GM21529 (cell line): ENCODE measurements at regions not wholly inside any gene's neighbourhood (a gene's known extent, or its start where the extent isn't known, plus 50 kb on each side); places are given as distances from the start of the nearest gene placed in this dataset.
"Not testable (repeated sequence)": the region's sequence is repeated elsewhere in the genome, so short reads cannot be mapped to it uniquely, and the experiment has no call there.

Source experiments
- ATAC-seq: cut with Tn5 transposase; IDR thresholded peaks from one replicate; pipeline ENCODE4 v1.9.1; 2021; ENCODE audit not compliant: unreplicated experiment

DNA sequence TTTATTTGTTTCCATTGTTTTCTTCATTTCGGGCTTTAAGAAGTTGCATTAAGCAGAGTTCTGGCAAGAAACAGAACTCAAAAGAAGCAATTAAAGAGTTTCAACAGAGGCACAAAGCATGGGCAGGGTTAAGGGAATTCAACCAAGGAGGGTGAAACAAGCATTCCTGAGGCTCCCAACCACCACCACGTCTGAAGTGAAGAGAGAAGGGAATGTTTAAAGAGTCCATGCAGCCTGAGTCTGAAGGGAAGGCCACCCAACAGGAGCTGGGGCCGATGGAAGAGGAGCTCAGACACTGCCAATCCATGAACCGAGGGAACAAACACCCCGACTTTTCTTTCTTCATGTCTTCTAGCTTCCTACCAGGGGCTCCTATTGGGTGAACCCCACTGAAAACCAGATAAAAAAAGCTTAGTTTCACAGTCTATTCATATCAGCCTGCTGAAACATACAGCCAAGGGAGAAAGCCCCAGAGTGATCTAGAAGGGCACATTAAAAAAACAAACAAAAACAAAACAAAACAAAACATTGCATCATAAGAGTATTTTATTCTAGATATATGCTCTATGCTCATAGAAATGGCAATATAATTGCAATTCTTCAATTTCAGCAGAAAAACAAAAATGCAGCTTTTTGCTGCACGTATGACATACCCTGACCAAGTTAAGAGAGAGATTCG is 592.1 kb downstream of the TTLL7 start:
- ATAC-seq = peak; percentile 45

DNA sequence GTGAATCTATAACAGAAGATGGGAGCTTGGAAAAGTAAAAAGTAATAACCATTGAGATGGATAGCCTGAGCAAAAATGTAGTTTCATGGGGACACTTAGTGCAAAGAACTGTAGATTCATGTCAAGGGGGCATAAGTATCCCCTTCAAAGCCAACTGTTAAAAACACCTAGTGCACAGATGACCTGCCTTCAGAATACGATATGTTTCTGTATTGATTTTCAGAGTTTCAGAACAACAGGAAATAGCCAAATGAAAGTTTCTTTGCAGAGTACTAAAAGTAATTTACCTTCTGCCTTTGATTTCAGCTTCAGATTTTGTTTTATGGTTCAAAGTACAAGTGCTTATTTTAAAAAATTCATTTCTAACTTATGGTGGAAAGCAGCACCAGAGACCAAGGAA is 593.1 kb downstream of the TTLL7 start:
- ATAC-seq = peak; percentile 60

- not testable (repeated sequence) for ATAC-seq
Observed at GRCh38 chr1:83403500-83403899, 595.4 kb downstream of the TTLL7 start.

GRCh38 chr1:83401146-83401545 is 597.8 kb downstream of the TTLL7 start:
- not testable (repeated sequence) for ATAC-seq

DNA sequence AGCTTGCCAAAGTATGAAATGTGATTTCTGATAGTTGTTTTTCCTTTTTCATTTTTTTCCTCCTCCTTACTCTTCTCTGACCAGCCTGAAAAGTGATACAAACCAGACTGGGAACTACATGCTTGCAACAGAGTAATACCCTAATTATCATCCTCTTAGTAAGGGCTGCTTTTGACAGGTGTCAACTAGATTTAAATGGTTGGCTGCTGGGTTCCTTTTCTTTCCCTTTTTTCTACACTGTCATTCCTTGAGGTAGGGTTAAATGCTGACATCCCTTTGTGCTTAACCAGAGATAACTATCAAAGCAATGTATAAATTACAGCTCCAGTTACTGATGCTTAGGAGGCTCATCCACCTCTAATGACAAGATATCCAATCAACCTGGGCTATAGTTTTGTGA is 598.8 kb downstream of the TTLL7 start:
- ATAC-seq = not testable (repeated sequence)

GRCh38 chr1:83398125-83398524 is 600.8 kb downstream of the TTLL7 start:
- ATAC-seq = not testable (repeated sequence)

- not testable (repeated sequence) for ATAC-seq
Observed at GRCh38 chr1:83395130-83395529, 603.8 kb downstream of the TTLL7 start.

DNA sequence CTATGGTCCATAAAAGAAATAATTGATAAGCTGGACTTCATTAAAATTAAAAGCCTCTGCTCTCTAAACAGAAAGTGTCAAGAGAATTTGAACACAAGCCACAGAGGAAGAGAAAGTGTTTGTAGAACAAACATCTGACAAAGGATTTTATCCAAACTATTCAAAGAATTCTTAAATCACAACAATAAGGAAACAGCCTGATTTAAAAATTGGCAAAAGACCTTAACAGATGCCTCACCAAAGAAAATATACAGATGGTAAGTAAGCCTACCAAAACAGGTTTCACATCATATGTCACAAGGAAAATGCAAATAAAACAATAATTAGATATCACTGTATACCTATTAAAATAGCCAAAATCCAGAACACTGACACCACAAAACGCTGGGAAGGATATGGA is 612.0 kb downstream of the TTLL7 start:
- not testable (repeated sequence) for ATAC-seq

DNA sequence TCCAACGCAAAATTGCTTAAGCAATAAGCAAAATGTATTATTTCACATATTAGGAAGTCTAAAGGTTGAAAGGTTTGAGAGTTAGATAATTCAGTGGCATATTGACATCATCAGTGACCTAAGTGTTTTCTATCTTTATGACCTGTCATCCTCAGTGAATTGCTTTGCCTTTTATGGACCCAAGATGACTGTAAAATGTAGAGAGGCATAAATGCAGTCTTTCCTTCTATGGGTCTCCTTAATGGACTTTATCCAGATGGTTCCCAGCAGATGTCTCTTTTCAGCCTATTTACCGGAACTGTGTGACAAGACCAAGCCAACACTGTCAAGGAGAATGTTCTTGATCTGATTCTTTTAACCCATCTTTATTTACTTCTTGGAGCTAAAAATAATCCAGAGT is 615.8 kb downstream of the TTLL7 start:
- ATAC-seq = not testable (repeated sequence)

GRCh38 chr1:83373018-83373417 is 625.9 kb downstream of the TTLL7 start:
- ATAC-seq = not testable (repeated sequence)

DNA sequence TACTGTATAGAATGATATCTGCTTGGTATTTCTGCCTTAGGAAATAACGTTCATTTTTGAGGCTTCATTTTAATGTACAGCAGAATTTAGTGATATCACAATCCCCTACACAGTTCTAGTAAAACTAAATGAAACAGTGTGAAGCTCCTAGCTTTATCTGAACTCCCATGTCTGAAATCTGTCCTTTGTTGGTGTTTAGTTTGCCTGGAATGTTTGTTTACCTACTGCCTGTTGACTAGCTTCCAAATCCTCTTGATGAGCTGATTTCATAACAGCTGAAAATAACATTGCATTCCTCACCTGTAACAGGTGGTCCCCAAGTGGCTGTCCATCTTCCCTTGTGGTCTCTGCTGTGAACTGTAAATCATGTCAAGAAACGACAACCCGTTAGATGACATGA is 629.1 kb downstream of the TTLL7 start:
- not testable (repeated sequence) for ATAC-seq

DNA sequence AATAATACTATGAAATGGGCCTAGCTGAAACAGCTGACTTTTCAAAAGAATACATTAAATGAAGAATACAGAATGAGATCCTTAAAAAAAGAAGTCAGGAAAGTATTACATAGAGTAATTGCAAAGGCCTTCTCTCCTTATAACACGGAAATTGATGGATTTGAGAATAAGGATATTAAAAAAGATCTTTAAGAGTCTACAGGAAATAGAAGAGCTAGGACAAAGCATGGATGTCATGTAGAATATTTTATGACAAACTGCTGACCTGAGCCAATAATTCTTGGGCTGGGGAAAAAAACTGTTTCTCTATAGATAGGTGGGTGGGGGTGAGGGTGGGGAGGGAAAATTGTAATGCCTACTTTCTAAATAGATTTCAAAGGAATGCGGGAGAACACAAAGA is 633.6 kb downstream of the TTLL7 start:
- not testable (repeated sequence) for ATAC-seq

DNA sequence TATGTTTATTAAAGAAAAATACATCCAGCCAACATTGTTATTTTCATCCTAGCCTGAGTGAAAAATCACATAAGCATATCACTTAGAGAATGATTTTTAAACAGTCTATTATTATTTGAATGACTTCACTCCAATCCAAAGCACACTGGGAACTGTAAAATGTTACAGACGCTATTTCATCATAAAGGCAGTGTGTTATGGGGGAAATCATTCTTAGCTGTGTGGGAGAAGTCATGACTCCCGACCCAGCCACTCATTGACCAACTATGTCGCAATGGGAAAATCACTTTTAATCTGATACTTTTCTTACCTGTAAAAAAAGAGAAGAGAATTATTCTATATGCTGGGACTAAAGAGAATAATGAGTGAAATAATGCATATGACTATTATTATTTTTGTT is 653.6 kb downstream of the TTLL7 start:
- not testable (repeated sequence) for ATAC-seq

DNA sequence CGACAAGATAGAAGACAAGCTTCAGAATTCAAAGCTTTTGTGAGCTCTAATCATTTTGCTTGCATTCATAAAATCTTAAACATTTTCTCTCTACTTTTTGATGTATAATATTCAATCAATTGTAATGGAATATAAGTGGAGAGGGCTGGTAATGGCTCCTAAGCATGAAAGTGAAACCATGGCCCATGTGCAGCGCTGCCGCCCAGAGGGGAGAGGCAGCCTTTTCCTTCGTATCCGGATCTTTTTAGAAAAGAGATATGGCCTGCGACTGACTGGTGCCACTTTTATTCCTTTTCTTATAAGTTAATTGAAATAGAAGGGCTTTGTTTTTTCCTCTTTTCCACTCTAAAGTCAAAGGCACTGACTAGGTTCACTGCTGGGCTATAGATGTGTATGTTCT is 655.2 kb downstream of the TTLL7 start:
- not testable (repeated sequence) for ATAC-seq

- ATAC-seq = not testable (repeated sequence)
Observed at GRCh38 chr1:83342995-83343394, 655.9 kb downstream of the TTLL7 start.

GRCh38 chr1:83332308-83332707 is 666.6 kb downstream of the TTLL7 start:
- not testable (repeated sequence) for ATAC-seq

DNA sequence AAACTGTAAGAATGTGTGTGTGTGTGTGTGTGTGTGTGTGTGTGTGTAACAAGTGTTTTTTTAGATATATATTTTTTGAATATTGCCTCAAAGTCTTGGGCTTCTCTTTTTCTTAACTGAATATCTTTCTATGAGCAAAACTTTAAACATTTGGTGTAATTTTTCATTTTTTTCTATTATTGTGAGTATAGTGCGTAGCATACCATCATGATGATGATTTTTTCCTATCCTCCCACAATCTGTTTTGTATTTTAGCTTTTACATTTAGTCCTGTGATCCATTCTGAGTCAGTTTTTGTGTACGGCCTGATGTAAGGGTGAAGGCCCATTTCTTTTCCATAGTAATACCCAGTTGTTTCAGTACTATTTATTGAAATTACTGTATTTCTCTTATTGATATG is 680.6 kb downstream of the TTLL7 start:
- ATAC-seq = no peak

GRCh38 chr1:83315446-83315845 is 683.5 kb downstream of the TTLL7 start:
- not testable (repeated sequence) for ATAC-seq

GRCh38 chr1:83310161-83310560 is 688.8 kb downstream of the TTLL7 start:
- ATAC-seq = not testable (repeated sequence)

DNA sequence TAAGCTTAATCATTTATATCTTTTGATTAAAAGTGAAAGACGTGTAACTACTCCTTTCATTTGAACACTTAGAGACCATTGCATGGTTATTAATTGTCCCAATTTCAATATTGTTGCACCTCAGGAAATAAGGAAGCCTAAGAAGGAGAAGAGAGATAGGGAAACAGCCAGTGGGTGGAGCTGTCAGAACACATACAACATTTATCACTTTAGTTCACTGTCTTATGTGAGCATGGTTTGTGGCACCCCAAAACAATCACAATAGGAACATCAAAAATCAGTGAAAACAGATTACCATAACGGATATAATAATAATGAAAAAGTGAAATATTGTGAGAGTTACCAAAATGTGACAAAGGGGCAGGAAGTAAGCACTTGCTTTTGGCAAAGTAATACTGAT is 689.9 kb downstream of the TTLL7 start:
- ATAC-seq = not testable (repeated sequence)

- ATAC-seq = not testable (repeated sequence)
Observed at GRCh38 chr1:83306811-83307210, 692.1 kb downstream of the TTLL7 start.

- not testable (repeated sequence) for ATAC-seq
Observed at GRCh38 chr1:83295594-83295993, 703.3 kb downstream of the TTLL7 start.

GRCh38 chr1:83287391-83287790 is 711.5 kb downstream of the TTLL7 start:
- ATAC-seq = not testable (repeated sequence)
